Endothelial cell of umbilical vein (primary cell): ENCODE measurements at regions not wholly inside any gene's neighbourhood (a gene's known extent, or its start where the extent isn't known, plus 50 kb on each side); places are given as distances from the start of the nearest gene placed in this dataset.

Source experiments
- BruUV-seq: library from RNA; stranded (reverse); fragments of 400-500 nt; replicated peaks from 2 replicates; lab custom pipeline; 2021; lab: Mats Ljungman, UMichigan
- CTCF ChIA-PET: fragments of 300-600, 350-600 bp; sonication (Branson Sonifier 250); formaldehyde crosslinking; loops from one replicate; lab custom pipeline; 2021; ENCODE audit warnings: antibody characterized with exemption, inconsistent platforms; lab: Charles Lee
- POLR2A ChIA-PET: fragments of 300-600, 350-600 bp; sonication (Branson Sonifier 250); formaldehyde crosslinking; loops from one replicate; lab custom pipeline; 2021; ENCODE audit warnings: antibody characterized with exemption, inconsistent platforms; lab: Charles Lee
- DNase-seq: peaks from one replicate; pipeline ENCODE4 v3.0.0-alpha.2; 2011; ENCODE audit warnings: low read depth, low spot score
- FAIRE-seq: peaks from 2 replicates; lab custom pipeline; 2011; peaks lifted over from hg19 to GRCh38; lab: Jason Lieb, UNC
- H2AFZ ChIP-seq: 2 replicates; pipeline ENCODE4 v1.6.0; 2012; ENCODE audit warnings: low read depth, low read length, control low read depth, inconsistent platforms
- H3K27ac ChIP-seq: 2 replicates; pipeline ENCODE4 v1.5.1; 2011; ENCODE audit warnings: low read depth, mild to moderate bottlenecking, control low read depth, low read length, moderate library complexity; ENCODE audit not compliant: insufficient read depth
- H3K27me3 ChIP-seq, 2 experiments: 2 replicates each; pipeline versions ENCODE4 v1.6.0 to v1.6.1; 2011; ENCODE audit warnings: low read length in 2 of 2, mixed read lengths in 1 of 2; ENCODE audit not compliant: control insufficient read depth in 2 of 2, insufficient read depth in 2 of 2
- H3K36me3 ChIP-seq, 2 experiments: 2 replicates in 1 of 2; 3 replicates in 1 of 2; pipeline ENCODE4 v1.5.1; 2011; ENCODE audit warnings: low read length in 2 of 2, mild to moderate bottlenecking in 1 of 2, moderate library complexity in 1 of 2; ENCODE audit not compliant: control insufficient read depth in 2 of 2, insufficient read depth in 2 of 2; ENCODE audit errors: extremely low read depth in 1 of 2
- H3K4me1 ChIP-seq: 3 replicates; pipeline ENCODE4 v1.5.1; 2011; ENCODE audit warnings: mild to moderate bottlenecking, low read length; ENCODE audit not compliant: control insufficient read depth, insufficient read depth; ENCODE audit errors: extremely low read depth
- H3K4me2 ChIP-seq: 2 replicates; pipeline ENCODE4 v1.6.1; 2011; ENCODE audit warnings: low read length, control low read depth, mixed read lengths; ENCODE audit not compliant: insufficient read depth
- H3K4me3 ChIP-seq, 3 experiments: fragments of 200-600 bp in 1 of 3; sonication (generic), shearing (Covaris generic) in 1 of 3; replicated peaks in 1 of 3; 2 replicates each; pipeline ENCODE4 v1.5.1; 2011 to 2016; ENCODE audit warnings: control low read depth in 3 of 3, low read length in 3 of 3, mild to moderate bottlenecking in 2 of 3, inconsistent platforms in 1 of 3, low read depth in 1 of 3, moderate library complexity in 1 of 3; ENCODE audit not compliant: insufficient read depth in 1 of 3
- H3K79me2 ChIP-seq: 2 replicates; pipeline ENCODE4 v1.6.0; 2012; ENCODE audit warnings: low read length, inconsistent platforms; ENCODE audit not compliant: control insufficient read depth, insufficient read depth
- H3K9ac ChIP-seq: replicated peaks from 2 replicates; pipeline ENCODE3; 2011; ENCODE audit warnings: low read length, control low read depth; ENCODE audit not compliant: insufficient read depth; ENCODE audit errors: extremely low read depth
- H3K9me1 ChIP-seq: replicated peaks from 3 replicates; pipeline ENCODE4 v1.6.0; 2011; ENCODE audit warnings: mild to moderate bottlenecking, low read length; ENCODE audit not compliant: control insufficient read depth, insufficient read depth; ENCODE audit errors: extremely low read depth
- H3K9me3 ChIP-seq: replicated peaks from 2 replicates; pipeline ENCODE4 v1.5.1; 2012; ENCODE audit warnings: low read length, inconsistent platforms; ENCODE audit not compliant: control insufficient read depth, insufficient read depth
- H4K20me1 ChIP-seq: replicated peaks from 2 replicates; pipeline ENCODE3; 2011; ENCODE audit warnings: mild to moderate bottlenecking, low read length; ENCODE audit not compliant: control insufficient read depth, insufficient read depth; ENCODE audit errors: extremely low read depth
- EZH2 ChIP-seq: IDR thresholded peaks from 2 replicates; pipeline ENCODE4 v1.6.1; 2012; ENCODE audit warnings: borderline replicate concordance, low read depth, mild to moderate bottlenecking, moderate library complexity, low read length, inconsistent platforms; ENCODE audit not compliant: severe bottlenecking
- FOS ChIP-seq: IDR thresholded peaks from 2 replicates; pipeline ENCODE4 v1.6.1; 2011; ENCODE audit warnings: mild to moderate bottlenecking, low read length, moderate library complexity, borderline replicate concordance; ENCODE audit not compliant: insufficient read depth
- GATA2 ChIP-seq: IDR thresholded peaks from 2 replicates; pipeline ENCODE4 v1.7.0; 2011; ENCODE audit warnings: low read depth, mild to moderate bottlenecking, moderate library complexity, mixed read lengths, low read length; ENCODE audit not compliant: insufficient read length, insufficient read depth
- JUN ChIP-seq: IDR thresholded peaks from 2 replicates; pipeline ENCODE4 v1.6.1; 2011; ENCODE audit warnings: borderline replicate concordance, low read depth; ENCODE audit not compliant: insufficient read length, insufficient read depth
- MAX ChIP-seq: IDR thresholded peaks from 2 replicates; pipeline ENCODE4 v1.6.1; 2011; ENCODE audit not compliant: insufficient read depth, insufficient read length
- MYC ChIP-seq: IDR thresholded peaks from one replicate; pipeline ENCODE4 v1.6.1; 2011; ENCODE audit warnings: mild to moderate bottlenecking, low read depth, low read length
- POLR2A ChIP-seq: IDR thresholded peaks from 2 replicates; pipeline ENCODE4 v1.6.1; 2012; ENCODE audit warnings: low read depth, mild to moderate bottlenecking, control low read depth, low read length
- POLR2AphosphoS5 ChIP-seq: IDR thresholded peaks from 2 replicates; pipeline ENCODE4 v1.6.1; 2012; ENCODE audit warnings: low read depth, mild to moderate bottlenecking, control low read depth, low read length, moderate library complexity; ENCODE audit not compliant: insufficient read depth
- dilution Hi-C: fragments of 300-500 bp; cut with MboI; formaldehyde crosslinking; loops from one replicate; pipeline ENCODE4 v1.15.0; 2019; ENCODE audit warnings: low sequenced_read_pairs; ENCODE audit not compliant: extremely low pct_ligation_motif_present
- intact Hi-C: fragments of 100-400 bp; cut with micrococcal nuclease; formaldehyde crosslinking; loops from one replicate; pipeline ENCODE4 v1.10.0; 2022
- TF ChIP-seq, protein P1 (sequence below), 2 donors: IDR thresholded peaks; 1 replicate in 1 of 2; 2 replicates in 1 of 2; pipeline ENCODE4 v1.5.1; 2011; ENCODE audit warnings: low read length in 2 of 2, mild to moderate bottlenecking in 2 of 2, moderate library complexity in 2 of 2, control low read depth in 1 of 2, inconsistent platforms in 1 of 2, low read depth in 1 of 2; ENCODE audit not compliant: insufficient read depth in 1 of 2; ENCODE audit errors: extremely low read depth in 1 of 2

GRCh38 chr2:56108806-56109205 lies 75.0 kb upstream of the CCDC85A start:
- BruUV-seq = no TSS peak
- H3K9ac ChIP-seq = no peak overlapping the region
- H3K4me2 ChIP-seq = no peak overlapping the region
- no peak overlapping the region for H3K4me3 ChIP-seq
- no peaks in the 10 kb centered on the region for H3K36me3 ChIP-seq
- FAIRE-seq (no peak), DNase-seq (no peak)
- H3K9me1 ChIP-seq = no peaks in the 10 kb centered on the region
- H3K79me2 ChIP-seq = no peaks in the 10 kb centered on the region
- ChIA-PET CTCF (interaction anchor here (0.8 to 1.3 kb wide), 3 partner anchors 13 to 31 kb away, joined by 3 to 5 read pairs (median 4); no protein-coding TSS in a partner anchor), POLR2A (no interaction called here)
- H3K27me3 ChIP-seq = no peaks in the 10 kb centered on the region
- no peaks in the 10 kb centered on the region for H3K4me1 ChIP-seq
- H3K9me3 ChIP-seq = no peaks in the 10 kb centered on the region
- intact Hi-C loops = no loop called here
- no peak for TF ChIP-seq GATA2
- no peak for TF ChIP-seq POLR2A
- TF ChIP-seq POLR2AphosphoS5 = no peak
- TF ChIP-seq JUN = no peak
- TF ChIP-seq MYC = no peak
- TF ChIP-seq, protein P1, sequence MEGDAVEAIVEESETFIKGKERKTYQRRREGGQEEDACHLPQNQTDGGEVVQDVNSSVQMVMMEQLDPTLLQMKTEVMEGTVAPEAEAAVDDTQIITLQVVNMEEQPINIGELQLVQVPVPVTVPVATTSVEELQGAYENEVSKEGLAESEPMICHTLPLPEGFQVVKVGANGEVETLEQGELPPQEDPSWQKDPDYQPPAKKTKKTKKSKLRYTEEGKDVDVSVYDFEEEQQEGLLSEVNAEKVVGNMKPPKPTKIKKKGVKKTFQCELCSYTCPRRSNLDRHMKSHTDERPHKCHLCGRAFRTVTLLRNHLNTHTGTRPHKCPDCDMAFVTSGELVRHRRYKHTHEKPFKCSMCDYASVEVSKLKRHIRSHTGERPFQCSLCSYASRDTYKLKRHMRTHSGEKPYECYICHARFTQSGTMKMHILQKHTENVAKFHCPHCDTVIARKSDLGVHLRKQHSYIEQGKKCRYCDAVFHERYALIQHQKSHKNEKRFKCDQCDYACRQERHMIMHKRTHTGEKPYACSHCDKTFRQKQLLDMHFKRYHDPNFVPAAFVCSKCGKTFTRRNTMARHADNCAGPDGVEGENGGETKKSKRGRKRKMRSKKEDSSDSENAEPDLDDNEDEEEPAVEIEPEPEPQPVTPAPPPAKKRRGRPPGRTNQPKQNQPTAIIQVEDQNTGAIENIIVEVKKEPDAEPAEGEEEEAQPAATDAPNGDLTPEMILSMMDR (IDR thresholded peaks at IDR 0.05; ENCODE audit: extremely low read depth in 1 of 2, insufficient read depth in 1 of 2, low read depth in 1 of 2, low read length in 2 of 2) = no peak
- no peak for TF ChIP-seq EZH2
- no peak for TF ChIP-seq MAX
- no peak for TF ChIP-seq FOS
- dilution Hi-C loops = no loop called here
- H2AFZ ChIP-seq = no peak overlapping the region
- no peaks in the 10 kb centered on the region for H4K20me1 ChIP-seq
- H3K27ac ChIP-seq = no peak overlapping the region
